Thyroid gland (tissue), 4 donors: ENCODE measurements at regions not wholly inside any gene's neighbourhood (a gene's known extent, or its start where the extent isn't known, plus 50 kb on each side); places are given as distances from the start of the nearest gene placed in this dataset.

Experiments used
- POLR2A ChIP-seq, 2 donors: fragments of 450-650 bp; IDR thresholded peaks; one replicate each; pipeline ENCODE4 v1.6.1; 2017; ENCODE audit warnings: antibody characterized with exemption in 2 of 2, mild to moderate bottlenecking in 2 of 2, moderate library complexity in 1 of 2
- TF ChIP-seq, protein P1 (sequence below), 6 experiments: fragments of 200-600 bp in 3 of 6; fragments of 450-650 bp in 3 of 6; sonication (generic) in 3 of 6; IDR thresholded peaks; one replicate each; pipeline ENCODE4 v1.5.1; 2016 to 2019; ENCODE audit warnings: antibody characterized with exemption in 6 of 6, mild to moderate bottlenecking in 2 of 6, inconsistent platforms in 1 of 6, moderate library complexity in 1 of 6

DNA sequence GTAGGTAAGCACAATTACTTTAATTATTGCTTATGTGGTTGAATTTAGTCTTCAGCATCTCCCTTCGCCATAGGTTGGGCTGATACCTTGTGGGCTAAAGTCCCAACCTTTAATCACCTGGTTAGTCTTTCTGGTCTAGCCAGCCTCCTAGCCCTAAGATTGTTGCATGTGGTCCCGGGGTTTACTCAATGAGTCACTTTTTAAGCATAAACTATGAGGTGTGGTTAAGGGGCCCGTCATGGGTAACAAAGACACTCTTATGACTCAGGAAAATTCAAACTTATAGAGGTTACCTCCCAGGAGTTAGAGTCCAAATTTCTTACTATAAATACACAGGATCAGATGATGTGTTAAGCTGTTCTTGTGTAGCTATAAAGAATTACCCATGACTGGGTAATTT lies 841.6 kb downstream of the TRIB2 start:
- TF ChIP-seq, protein P1, sequence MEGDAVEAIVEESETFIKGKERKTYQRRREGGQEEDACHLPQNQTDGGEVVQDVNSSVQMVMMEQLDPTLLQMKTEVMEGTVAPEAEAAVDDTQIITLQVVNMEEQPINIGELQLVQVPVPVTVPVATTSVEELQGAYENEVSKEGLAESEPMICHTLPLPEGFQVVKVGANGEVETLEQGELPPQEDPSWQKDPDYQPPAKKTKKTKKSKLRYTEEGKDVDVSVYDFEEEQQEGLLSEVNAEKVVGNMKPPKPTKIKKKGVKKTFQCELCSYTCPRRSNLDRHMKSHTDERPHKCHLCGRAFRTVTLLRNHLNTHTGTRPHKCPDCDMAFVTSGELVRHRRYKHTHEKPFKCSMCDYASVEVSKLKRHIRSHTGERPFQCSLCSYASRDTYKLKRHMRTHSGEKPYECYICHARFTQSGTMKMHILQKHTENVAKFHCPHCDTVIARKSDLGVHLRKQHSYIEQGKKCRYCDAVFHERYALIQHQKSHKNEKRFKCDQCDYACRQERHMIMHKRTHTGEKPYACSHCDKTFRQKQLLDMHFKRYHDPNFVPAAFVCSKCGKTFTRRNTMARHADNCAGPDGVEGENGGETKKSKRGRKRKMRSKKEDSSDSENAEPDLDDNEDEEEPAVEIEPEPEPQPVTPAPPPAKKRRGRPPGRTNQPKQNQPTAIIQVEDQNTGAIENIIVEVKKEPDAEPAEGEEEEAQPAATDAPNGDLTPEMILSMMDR (IDR thresholded peaks at IDR 0.05): no peak
- no peak for TF ChIP-seq POLR2A (IDR thresholded peaks at IDR 0.05)
